KMS-11 (cell line): ENCODE measurements at regions not wholly inside any gene's neighbourhood (a gene's known extent, or its start where the extent isn't known, plus 50 kb on each side); places are given as distances from the start of the nearest gene placed in this dataset.
A peak's percentile ranks its signal among the peaks of the same experiment; 100 is the strongest.
"Not testable (repeated sequence)": the region's sequence is repeated elsewhere in the genome, so short reads cannot be mapped to it uniquely, and the experiment has no call there.

Experiments used
- H2AFZ ChIP-seq: fragments of 200-600 bp; sonication (generic); 2 replicates; pipeline ENCODE4 v1.6.1; 2016; ENCODE audit warnings: antibody characterized with exemption, mixed run types, low read depth
- H3K27ac ChIP-seq: fragments of 200-600 bp; sonication (generic); 2 replicates; pipeline ENCODE4 v1.6.1; 2016; ENCODE audit warnings: mild to moderate bottlenecking, mixed run types
- H3K27me3 ChIP-seq: fragments of 200-600 bp; sonication (generic); 2 replicates; pipeline ENCODE4 v1.6.1; 2017; ENCODE audit warnings: mild to moderate bottlenecking, low read depth, mixed run types, moderate library complexity; ENCODE audit not compliant: insufficient read depth
- H3K36me3 ChIP-seq: fragments of 200-600 bp; sonication (generic); 2 replicates; pipeline ENCODE4 v1.6.1; 2017; ENCODE audit warnings: mild to moderate bottlenecking, mixed run types; ENCODE audit not compliant: insufficient read depth
- H3K4me1 ChIP-seq: fragments of 200-600 bp; sonication (generic); 2 replicates; pipeline ENCODE4 v1.6.1; 2016; ENCODE audit warnings: mild to moderate bottlenecking, low read depth, mixed run types; ENCODE audit not compliant: poor library complexity, severe bottlenecking
- H3K4me2 ChIP-seq: fragments of 200-600 bp; sonication (generic); 2 replicates; pipeline ENCODE4 v1.7.0; 2016; ENCODE audit warnings: mild to moderate bottlenecking, mixed run types
- H3K4me3 ChIP-seq: fragments of 200-600 bp; sonication (generic); IDR thresholded peaks from 2 replicates; pipeline ENCODE4 v1.6.1; 2017; ENCODE audit warnings: low read depth, low read length, mixed read lengths; ENCODE audit not compliant: insufficient read depth
- H3K79me2 ChIP-seq: fragments of 200-600 bp; sonication (generic); 2 replicates; pipeline ENCODE4 v1.6.1; 2016; ENCODE audit warnings: low read depth, mixed run types; ENCODE audit not compliant: insufficient read depth
- H3K9ac ChIP-seq: fragments of 200-600 bp; sonication (generic); 2 replicates; pipeline ENCODE4 v1.6.1; 2016; ENCODE audit warnings: mild to moderate bottlenecking, mixed run types
- H4K20me1 ChIP-seq: fragments of 200-600 bp; sonication (generic); 2 replicates; pipeline ENCODE4 v1.6.1; 2016; ENCODE audit warnings: mild to moderate bottlenecking, mixed run types; ENCODE audit not compliant: insufficient read depth
- CTCF ChIP-seq: fragments of 200-600 bp; sonication (generic); conservative IDR thresholded peaks from 2 replicates; pipeline ENCODE4 v1.6.1; 2017; ENCODE audit warnings: low read depth, mild to moderate bottlenecking, antibody characterized with exemption, low read length, moderate library complexity, mixed read lengths

- Histone ChIP-seq H3K4me2 (no peak overlapping the region), H3K4me3 (no peak overlapping the region), H3K27me3 (no peaks in the 10 kb centered on the region), H3K27ac (no peak overlapping the region), H3K79me2 (no peaks in the 10 kb centered on the region), H3K9ac (no peak overlapping the region), H4K20me1 (no peaks in the 10 kb centered on the region), H3K4me1 (no peaks in the 10 kb centered on the region), H2AFZ (no peak overlapping the region), H3K36me3 (no peaks in the 10 kb centered on the region)
- no peak for TF ChIP-seq CTCF
Observed at GRCh38 chr12:102673606-102674005, 193.2 kb upstream of the IGF1 start.

GRCh38 chr12:102672212-102672611 is 191.8 kb upstream of the IGF1 start:
- H3K27me3 ChIP-seq, H3K9ac ChIP-seq, H3K27ac ChIP-seq, H3K36me3 ChIP-seq, H3K4me3 ChIP-seq, H3K4me1 ChIP-seq, H3K4me2 ChIP-seq, H2AFZ ChIP-seq, H4K20me1 ChIP-seq, H3K79me2 ChIP-seq: not testable (repeated sequence)

GRCh38 chr12:102669056-102669455 is 188.7 kb upstream of the IGF1 start:
- H3K27ac ChIP-seq = no peak overlapping the region
- no peak overlapping the region for H3K9ac ChIP-seq
- no peak overlapping the region for H2AFZ ChIP-seq
- TF ChIP-seq CTCF = no peak
- no peak overlapping the region for H3K4me2 ChIP-seq
- no peaks in the 10 kb centered on the region for H3K4me1 ChIP-seq
- no peaks in the 10 kb centered on the region for H3K36me3 ChIP-seq
- H3K27me3 ChIP-seq = no peaks in the 10 kb centered on the region
- H4K20me1 ChIP-seq = no peaks in the 10 kb centered on the region
- H3K79me2 ChIP-seq = no peaks in the 10 kb centered on the region
- H3K4me3 ChIP-seq = no peak overlapping the region

GRCh38 chr12:102666176-102666575 is 185.8 kb upstream of the IGF1 start:
- not testable (repeated sequence) for H3K4me2 ChIP-seq, H3K27me3 ChIP-seq, H3K9ac ChIP-seq, H3K27ac ChIP-seq, H3K4me3 ChIP-seq, H2AFZ ChIP-seq, H4K20me1 ChIP-seq, H3K4me1 ChIP-seq, H3K36me3 ChIP-seq, H3K79me2 ChIP-seq

- H3K27ac ChIP-seq = no peak overlapping the region
- TF ChIP-seq CTCF = 0 out of 2 replicates have a peak, but pooled peaks have one; percentile 19
- no peak overlapping the region for H3K4me2 ChIP-seq
Observed at GRCh38 chr12:102659200-102659911, 179.0 kb upstream of the IGF1 start.

More at GRCh38 chr12:102659200-102659911, 179.0 kb upstream of the IGF1 start:
- no peak overlapping the region for H3K9ac ChIP-seq
- H4K20me1 ChIP-seq = no peaks in the 10 kb centered on the region
- H3K4me3 ChIP-seq = no peak overlapping the region
- no peaks in the 10 kb centered on the region for H3K79me2 ChIP-seq
- H3K4me1 ChIP-seq = no peaks in the 10 kb centered on the region
- no peaks in the 10 kb centered on the region for H3K36me3 ChIP-seq
- H3K27me3 ChIP-seq = no peaks in the 10 kb centered on the region
- H2AFZ ChIP-seq = no peak overlapping the region
